ENCODE measurements at regions not wholly inside any gene's neighbourhood (a gene's known extent, or its start where the extent isn't known, plus 50 kb on each side); places are given as distances from the start of the nearest gene placed in this dataset.

GRCh38 chr14:99040052-99040451 lies 231.9 kb downstream of the BCL11B start:
- peaks cover 44% of the 10 kb centered on the region for H3K9me3 ChIP-seq (ENCODE audit: control insufficient read depth, insufficient read depth, low read length)
- no peak for DNase-seq (ENCODE audit: low read depth, low spot score)
- POLR2A ChIA-PET = no interaction called here
- TF ChIP-seq CTCF (IDR thresholded peaks at IDR 0.05; ENCODE audit: low read depth, low read length) = no peak
- no peaks in the 10 kb centered on the region for H3K27me3 ChIP-seq (ENCODE audit: control insufficient read depth, insufficient read depth, low read length)
- CTCF ChIA-PET = no interaction called here
- H3K4me3 ChIP-seq (ENCODE audit: low read depth, low read length) = no peak overlapping the region
- H3K27ac ChIP-seq (ENCODE audit: low read depth, low read length) = no peak overlapping the region

GRCh38 chr14:99040711-99041110 lies 231.3 kb downstream of the BCL11B start:
- no peak overlapping the region for H3K4me3 ChIP-seq (ENCODE audit: low read depth, low read length)
- DNase-seq (ENCODE audit: low read depth, low spot score) = no peak
- H3K9me3 ChIP-seq (ENCODE audit: control insufficient read depth, insufficient read depth, low read length) = peaks cover 41% of the 10 kb centered on the region
- ChIA-PET CTCF (no interaction called here), POLR2A (no interaction called here)
- TF ChIP-seq CTCF (IDR thresholded peaks at IDR 0.05; ENCODE audit: low read depth, low read length) = no peak
- no peaks in the 10 kb centered on the region for H3K27me3 ChIP-seq (ENCODE audit: control insufficient read depth, insufficient read depth, low read length)
- H3K27ac ChIP-seq (ENCODE audit: low read depth, low read length) = no peak overlapping the region

GRCh38 chr14:99041141-99041819 lies 230.7 kb downstream of the BCL11B start:
- TF ChIP-seq CTCF (IDR thresholded peaks at IDR 0.05; ENCODE audit: low read depth, low read length) = no peak
- ChIA-PET POLR2A (no interaction called here), CTCF (no interaction called here)
- H3K27ac ChIP-seq (ENCODE audit: low read depth, low read length) = no peak overlapping the region
- no peak overlapping the region for H3K4me3 ChIP-seq (ENCODE audit: low read depth, low read length)
- no peaks in the 10 kb centered on the region for H3K27me3 ChIP-seq (ENCODE audit: control insufficient read depth, insufficient read depth, low read length)
- H3K9me3 ChIP-seq (ENCODE audit: control insufficient read depth, insufficient read depth, low read length) = peaks cover 36% of the 10 kb centered on the region
- DNase-seq (ENCODE audit: low read depth, low spot score) = no peak

- Histone ChIP-seq H3K27me3 (ENCODE audit: control insufficient read depth, insufficient read depth, low read length) (no peaks in the 10 kb centered on the region), H3K9me3 (ENCODE audit: control insufficient read depth, insufficient read depth, low read length) (peaks cover 36% of the 10 kb centered on the region), H3K4me3 (ENCODE audit: low read depth, low read length) (no peak overlapping the region), H3K27ac (ENCODE audit: low read depth, low read length) (no peak overlapping the region)
- no peak for DNase-seq (ENCODE audit: low read depth, low spot score)
- TF ChIP-seq CTCF (IDR thresholded peaks at IDR 0.05; ENCODE audit: low read depth, low read length) = no peak
- ChIA-PET CTCF (no interaction called here), POLR2A (no interaction called here)
Measured at GRCh38 chr14:99041820-99042174, 230.2 kb downstream of the BCL11B start.

GRCh38 chr14:99042381-99043266 lies 229.4 kb downstream of the BCL11B start:
- CTCF ChIA-PET = no interaction called here
- H3K4me3 ChIP-seq (ENCODE audit: low read depth, low read length) = no peak overlapping the region
- POLR2A ChIA-PET = no interaction called here
- no peak for DNase-seq (ENCODE audit: low read depth, low spot score)
- H3K27me3 ChIP-seq (ENCODE audit: control insufficient read depth, insufficient read depth, low read length) = no peaks in the 10 kb centered on the region
- no peak for TF ChIP-seq CTCF (IDR thresholded peaks at IDR 0.05; ENCODE audit: low read depth, low read length)
- H3K27ac ChIP-seq (ENCODE audit: low read depth, low read length) = no peak overlapping the region
- peaks cover 36% of the 10 kb centered on the region for H3K9me3 ChIP-seq (ENCODE audit: control insufficient read depth, insufficient read depth, low read length)

Data from AG04450 (cell line).